ENCODE measurements at regions not wholly inside any gene's neighbourhood (a gene's known extent, or its start where the extent isn't known, plus 50 kb on each side); places are given as distances from the start of the nearest gene placed in this dataset.

DNA sequence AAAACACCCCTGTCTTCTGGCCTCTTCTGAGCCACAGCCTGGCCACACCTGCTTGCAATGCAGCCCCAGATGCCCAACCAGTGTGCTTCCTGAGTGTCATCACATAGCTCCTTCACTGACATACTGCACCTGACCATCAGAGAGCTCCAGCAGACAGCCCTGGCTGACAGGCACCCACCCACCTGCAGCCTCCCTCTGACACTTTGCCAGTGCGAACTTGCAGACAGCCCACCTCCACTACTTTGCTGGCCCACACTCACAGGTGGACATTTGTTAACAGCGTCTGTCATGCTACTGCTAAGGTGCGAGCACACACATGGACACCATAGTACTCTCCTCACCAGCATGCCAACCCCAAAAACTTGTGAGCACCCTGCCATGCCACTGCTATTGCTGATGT lies 740.1 kb downstream of the DNAJB9 start:
- Histone ChIP-seq H3K79me2 (ENCODE audit: control insufficient read depth, insufficient read depth, low read length) (no peaks in the 10 kb centered on the region), H2BK5ac (ENCODE audit: low read length) (no peak overlapping the region), H4K8ac (ENCODE audit: low read depth, low read length) (no peak overlapping the region), H3K4me1 (ENCODE audit: control insufficient read depth, low read depth, low read length) (no peaks in the 10 kb centered on the region), H3K36me3 (ENCODE audit: control insufficient read depth, insufficient read depth, low read length) (no peaks in the 10 kb centered on the region), H3K4me3 (ENCODE audit: low read length) (no peak overlapping the region), H3K9ac (ENCODE audit: low read length) (no peak overlapping the region), H2BK15ac (replicated peaks; ENCODE audit: low read depth) (no peak overlapping the region), H3K56ac (ENCODE audit: low read length) (no peak overlapping the region), H4K5ac (ENCODE audit: low read length) (no peak overlapping the region), H2AK5ac (ENCODE audit: low read length) (no peak overlapping the region), H3K4ac (ENCODE audit: low read depth, low read length) (no peak overlapping the region), H3K27me3 (ENCODE audit: insufficient read depth, low read length, poor library complexity) (no peaks in the 10 kb centered on the region), H3K18ac (ENCODE audit: low read length) (no peak overlapping the region), H3K4me2 (ENCODE audit: low read length) (no peak overlapping the region), H3K23ac (ENCODE audit: low read length) (no peak overlapping the region), H3K27ac (ENCODE audit: low read depth, low read length) (no peak overlapping the region), H2BK120ac (ENCODE audit: low read depth, low read length) (no peak overlapping the region), H3K79me1 (ENCODE audit: low read length) (no peaks in the 10 kb centered on the region)
- no CpG with 5 or more reads among the region's 3 CpGs for WGBS (ENCODE audit: extremely low coverage, insufficient coverage, low lambda C conversion rate)
- DNase-seq, result no peak

DNA sequence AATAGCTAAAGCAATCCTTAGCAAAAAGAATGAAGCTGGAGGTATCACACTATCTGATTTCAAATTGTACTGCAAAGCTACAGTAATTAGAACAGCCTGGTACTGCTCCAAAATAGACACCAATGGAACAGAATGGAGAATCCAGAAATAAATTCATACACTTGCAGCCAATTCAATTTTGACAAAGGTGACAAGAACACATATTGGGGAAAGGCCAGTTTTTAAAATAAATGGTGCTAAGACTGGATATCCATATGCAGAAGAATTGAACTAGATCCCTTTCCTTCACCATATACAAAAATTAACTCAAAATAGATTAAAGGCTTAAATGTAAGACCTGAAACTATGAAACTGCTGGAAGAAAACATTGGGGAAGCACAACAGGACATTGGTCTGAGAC lies 748.5 kb downstream of the DNAJB9 start:
- no peaks in the 10 kb centered on the region for H3K4me1 ChIP-seq (ENCODE audit: control insufficient read depth, low read depth, low read length)
- no peak overlapping the region for H3K56ac ChIP-seq (ENCODE audit: low read length)
- H3K9ac ChIP-seq (ENCODE audit: low read length), result no peak overlapping the region
- no peak overlapping the region for H3K18ac ChIP-seq (ENCODE audit: low read length)
- H3K36me3 ChIP-seq (ENCODE audit: control insufficient read depth, insufficient read depth, low read length), result no peaks in the 10 kb centered on the region
- no peak overlapping the region for H4K5ac ChIP-seq (ENCODE audit: low read length)
- no peak overlapping the region for H3K4ac ChIP-seq (ENCODE audit: low read depth, low read length)
- H3K27me3 ChIP-seq (ENCODE audit: insufficient read depth, low read length, poor library complexity), result no peaks in the 10 kb centered on the region
- no peaks in the 10 kb centered on the region for H3K79me2 ChIP-seq (ENCODE audit: control insufficient read depth, insufficient read depth, low read length)
- H3K79me1 ChIP-seq (ENCODE audit: low read length), result no peaks in the 10 kb centered on the region
- H3K4me3 ChIP-seq (ENCODE audit: low read length), result no peak overlapping the region
- H3K4me2 ChIP-seq (ENCODE audit: low read length), result no peak overlapping the region
- H2BK120ac ChIP-seq (ENCODE audit: low read depth, low read length), result no peak overlapping the region
- no peak for DNase-seq
- no peak overlapping the region for H2BK5ac ChIP-seq (ENCODE audit: low read length)
- H2BK15ac ChIP-seq (replicated peaks; ENCODE audit: low read depth), result no peak overlapping the region
- H3K27ac ChIP-seq (ENCODE audit: low read depth, low read length), result no peak overlapping the region
- H2AK5ac ChIP-seq (ENCODE audit: low read length), result no peak overlapping the region
- no peak overlapping the region for H4K8ac ChIP-seq (ENCODE audit: low read depth, low read length)
- H3K23ac ChIP-seq (ENCODE audit: low read length), result no peak overlapping the region

DNA sequence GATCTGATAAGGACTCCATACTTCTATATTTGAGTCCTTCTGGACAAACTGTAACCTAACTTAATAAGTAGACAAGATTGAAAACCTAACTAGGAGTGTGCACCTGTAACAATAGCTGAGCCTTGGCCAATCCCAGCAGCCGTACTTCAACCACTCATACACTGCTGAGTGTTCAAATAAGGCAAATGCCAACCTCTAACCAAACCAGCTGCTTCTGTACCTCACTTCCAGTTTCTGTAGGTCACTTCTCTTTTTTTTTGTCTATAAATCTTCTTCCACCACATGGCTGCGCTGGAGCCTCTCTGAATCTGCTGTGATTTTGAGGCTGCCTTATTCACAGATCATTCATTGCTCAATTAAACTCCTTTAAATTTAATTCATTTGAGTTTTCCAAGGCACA lies 753.2 kb downstream of the DNAJB9 start:
- no peak for DNase-seq
- Histone ChIP-seq H3K56ac (ENCODE audit: low read length) (no peak overlapping the region), H3K4me3 (ENCODE audit: low read length) (no peak overlapping the region), H3K79me2 (ENCODE audit: control insufficient read depth, insufficient read depth, low read length) (no peaks in the 10 kb centered on the region), H4K8ac (ENCODE audit: low read depth, low read length) (no peak overlapping the region), H3K36me3 (ENCODE audit: control insufficient read depth, insufficient read depth, low read length) (no peaks in the 10 kb centered on the region), H2BK15ac (replicated peaks; ENCODE audit: low read depth) (no peak overlapping the region), H3K9ac (ENCODE audit: low read length) (no peak overlapping the region), H3K4ac (ENCODE audit: low read depth, low read length) (no peak overlapping the region), H2BK120ac (ENCODE audit: low read depth, low read length) (no peak overlapping the region), H2AK5ac (ENCODE audit: low read length) (no peak overlapping the region), H2BK5ac (ENCODE audit: low read length) (no peak overlapping the region), H3K23ac (ENCODE audit: low read length) (no peak overlapping the region), H3K18ac (ENCODE audit: low read length) (no peak overlapping the region), H3K79me1 (ENCODE audit: low read length) (no peaks in the 10 kb centered on the region), H3K4me2 (ENCODE audit: low read length) (no peak overlapping the region), H3K27me3 (ENCODE audit: insufficient read depth, low read length, poor library complexity) (no peaks in the 10 kb centered on the region), H4K5ac (ENCODE audit: low read length) (no peak overlapping the region), H3K4me1 (ENCODE audit: control insufficient read depth, low read depth, low read length) (no peaks in the 10 kb centered on the region), H3K27ac (ENCODE audit: low read depth, low read length) (no peak overlapping the region)
- WGBS (ENCODE audit: extremely low coverage, insufficient coverage, low lambda C conversion rate), result no CpG with 5 or more reads among the region's 2 CpGs

- Histone ChIP-seq H2AK5ac (ENCODE audit: low read length) (no peak overlapping the region), H2BK5ac (ENCODE audit: low read length) (no peak overlapping the region), H3K79me2 (ENCODE audit: control insufficient read depth, insufficient read depth, low read length) (no peaks in the 10 kb centered on the region), H3K4me1 (ENCODE audit: control insufficient read depth, low read depth, low read length) (no peaks in the 10 kb centered on the region), H4K5ac (ENCODE audit: low read length) (no peak overlapping the region), H3K9ac (ENCODE audit: low read length) (no peak overlapping the region), H3K27me3 (ENCODE audit: insufficient read depth, low read length, poor library complexity) (no peaks in the 10 kb centered on the region), H4K8ac (ENCODE audit: low read depth, low read length) (no peak overlapping the region), H2BK15ac (replicated peaks; ENCODE audit: low read depth) (no peak overlapping the region), H3K56ac (ENCODE audit: low read length) (no peak overlapping the region), H3K18ac (ENCODE audit: low read length) (no peak overlapping the region), H2BK120ac (ENCODE audit: low read depth, low read length) (no peak overlapping the region), H3K23ac (ENCODE audit: low read length) (no peak overlapping the region), H3K27ac (ENCODE audit: low read depth, low read length) (no peak overlapping the region), H3K4me3 (ENCODE audit: low read length) (no peak overlapping the region), H3K79me1 (ENCODE audit: low read length) (no peaks in the 10 kb centered on the region), H3K4ac (ENCODE audit: low read depth, low read length) (no peak overlapping the region), H3K4me2 (ENCODE audit: low read length) (no peak overlapping the region), H3K36me3 (ENCODE audit: control insufficient read depth, insufficient read depth, low read length) (no peaks in the 10 kb centered on the region)
- DNase-seq, result no peak
- no CpG with 5 or more reads among the region's 4 CpGs for WGBS (ENCODE audit: extremely low coverage, insufficient coverage, low lambda C conversion rate)
Observed at GRCh38 chr7:109331423-109331822, 761.7 kb downstream of the DNAJB9 start.

- Histone ChIP-seq H2BK15ac (replicated peaks; ENCODE audit: low read depth) (no peak overlapping the region), H3K4ac (ENCODE audit: low read depth, low read length) (no peak overlapping the region), H3K27ac (ENCODE audit: low read depth, low read length) (no peak overlapping the region), H3K4me2 (ENCODE audit: low read length) (no peak overlapping the region), H3K79me2 (ENCODE audit: control insufficient read depth, insufficient read depth, low read length) (no peaks in the 10 kb centered on the region), H2AK5ac (ENCODE audit: low read length) (no peak overlapping the region), H3K4me1 (ENCODE audit: control insufficient read depth, low read depth, low read length) (no peaks in the 10 kb centered on the region), H4K5ac (ENCODE audit: low read length) (no peak overlapping the region), H3K23ac (ENCODE audit: low read length) (no peak overlapping the region), H4K8ac (ENCODE audit: low read depth, low read length) (no peak overlapping the region), H3K9ac (ENCODE audit: low read length) (no peak overlapping the region), H3K4me3 (ENCODE audit: low read length) (no peak overlapping the region), H3K18ac (ENCODE audit: low read length) (no peak overlapping the region), H3K36me3 (ENCODE audit: control insufficient read depth, insufficient read depth, low read length) (no peaks in the 10 kb centered on the region), H2BK120ac (ENCODE audit: low read depth, low read length) (no peak overlapping the region), H2BK5ac (ENCODE audit: low read length) (no peak overlapping the region), H3K56ac (ENCODE audit: low read length) (no peak overlapping the region), H3K27me3 (ENCODE audit: insufficient read depth, low read length, poor library complexity) (no peaks in the 10 kb centered on the region), H3K79me1 (ENCODE audit: low read length) (no peaks in the 10 kb centered on the region)
- WGBS (ENCODE audit: extremely low coverage, insufficient coverage, low lambda C conversion rate), result no CpG with 5 or more reads among the region's 3 CpGs
- no peak for DNase-seq
Observed at GRCh38 chr7:109335951-109336350, 766.3 kb downstream of the DNAJB9 start.

DNA sequence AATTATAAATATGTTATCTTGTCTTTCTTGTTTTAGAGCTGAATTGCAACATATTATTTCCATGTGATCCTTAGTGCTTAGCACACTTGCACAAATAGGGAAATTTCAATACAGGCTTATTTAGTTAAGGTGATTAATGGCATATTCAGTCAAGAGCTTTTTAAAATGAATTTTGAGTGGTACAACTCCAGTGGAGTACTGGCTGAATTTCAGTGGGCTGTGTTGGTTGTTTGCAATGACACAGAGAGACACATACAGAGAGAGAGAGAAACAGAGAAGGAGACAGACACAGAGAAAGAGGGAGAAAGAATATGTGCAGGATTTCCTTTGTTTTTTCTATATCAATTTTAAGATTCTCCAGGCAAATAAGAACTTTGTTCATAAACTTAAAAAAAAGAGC lies 766.9 kb downstream of the DNAJB9 start:
- H3K79me1 ChIP-seq (ENCODE audit: low read length), result no peaks in the 10 kb centered on the region
- H3K4me1 ChIP-seq (ENCODE audit: control insufficient read depth, low read depth, low read length), result no peaks in the 10 kb centered on the region
- no peaks in the 10 kb centered on the region for H3K79me2 ChIP-seq (ENCODE audit: control insufficient read depth, insufficient read depth, low read length)
- no peak overlapping the region for H3K18ac ChIP-seq (ENCODE audit: low read length)
- no peak overlapping the region for H2BK120ac ChIP-seq (ENCODE audit: low read depth, low read length)
- H4K8ac ChIP-seq (ENCODE audit: low read depth, low read length), result no peak overlapping the region
- DNase-seq, result no peak
- H2BK5ac ChIP-seq (ENCODE audit: low read length), result no peak overlapping the region
- H2BK15ac ChIP-seq (replicated peaks; ENCODE audit: low read depth), result no peak overlapping the region
- H3K23ac ChIP-seq (ENCODE audit: low read length), result no peak overlapping the region
- H3K27me3 ChIP-seq (ENCODE audit: insufficient read depth, low read length, poor library complexity), result no peaks in the 10 kb centered on the region
- no peaks in the 10 kb centered on the region for H3K36me3 ChIP-seq (ENCODE audit: control insufficient read depth, insufficient read depth, low read length)
- H3K9ac ChIP-seq (ENCODE audit: low read length), result no peak overlapping the region
- H3K56ac ChIP-seq (ENCODE audit: low read length), result no peak overlapping the region
- H3K4me2 ChIP-seq (ENCODE audit: low read length), result no peak overlapping the region
- H3K4me3 ChIP-seq (ENCODE audit: low read length), result no peak overlapping the region
- no peak overlapping the region for H2AK5ac ChIP-seq (ENCODE audit: low read length)
- H3K27ac ChIP-seq (ENCODE audit: low read depth, low read length), result no peak overlapping the region
- H3K4ac ChIP-seq (ENCODE audit: low read depth, low read length), result no peak overlapping the region
- no peak overlapping the region for H4K5ac ChIP-seq (ENCODE audit: low read length)

Data from mesendoderm (in vitro differentiated cells).